Nephron (organoid): ENCODE measurements at regions not wholly inside any gene's neighbourhood (a gene's known extent, or its start where the extent isn't known, plus 50 kb on each side); places are given as distances from the start of the nearest gene placed in this dataset.

Source experiments
- H3K27ac Mint-ChIP-seq, 3 experiments: 2 replicates each; pipeline ENCODE4 v1.8.0; 2020; ENCODE audit warnings: mixed read lengths in 3 of 3, mild to moderate bottlenecking in 2 of 3, moderate library complexity in 1 of 3
- H3K27me3 Mint-ChIP-seq: 2 replicates; pipeline ENCODE4 v1.8.0; 2021; ENCODE audit warnings: low read depth, mild to moderate bottlenecking, moderate library complexity, mixed read lengths
- H3K36me3 Mint-ChIP-seq: 2 replicates; pipeline ENCODE4 v1.8.0; 2020; ENCODE audit warnings: low read depth, mixed read lengths
- H3K4me1 Mint-ChIP-seq: 2 replicates; pipeline ENCODE4 v1.8.0; 2020; ENCODE audit warnings: mixed read lengths
- H3K4me3 Mint-ChIP-seq, 3 experiments: 2 replicates each; pipeline ENCODE4 v1.8.0; 2020; ENCODE audit warnings: mild to moderate bottlenecking in 3 of 3, mixed read lengths in 3 of 3, moderate library complexity in 2 of 3
- H3K9me3 Mint-ChIP-seq: 2 replicates; pipeline ENCODE4 v1.8.0; 2020; ENCODE audit warnings: mixed read lengths
- TF ChIP-seq, protein P1 (sequence below), 3 experiments: fragments of 200-600 bp; sonication (generic); IDR thresholded peaks; one replicate each; pipeline ENCODE4 v1.5.0; 2021; ENCODE audit warnings: antibody characterized with exemption in 3 of 3; ENCODE audit not compliant: unreplicated experiment in 3 of 3

DNA sequence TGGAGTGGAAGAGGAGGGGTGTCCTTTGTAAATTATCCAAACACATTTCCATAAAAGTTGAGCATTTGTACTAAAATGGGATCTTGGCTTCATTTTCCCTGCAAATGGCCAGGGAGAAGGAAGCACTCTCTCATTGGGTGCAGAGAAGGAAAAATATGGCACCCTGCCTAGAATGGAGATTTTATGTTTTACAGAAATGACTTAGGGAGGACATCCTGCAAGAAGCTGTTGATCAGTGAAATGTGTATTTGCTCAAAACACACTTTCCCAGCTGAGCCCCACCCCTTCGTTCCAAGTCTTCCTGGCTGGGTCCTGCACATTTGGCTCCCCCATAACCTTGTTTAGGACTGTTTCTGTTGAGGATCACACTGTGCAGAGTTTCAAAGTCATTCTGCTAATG lies 213.5 kb upstream of the TAPT1 start:
- TF ChIP-seq, protein P1, sequence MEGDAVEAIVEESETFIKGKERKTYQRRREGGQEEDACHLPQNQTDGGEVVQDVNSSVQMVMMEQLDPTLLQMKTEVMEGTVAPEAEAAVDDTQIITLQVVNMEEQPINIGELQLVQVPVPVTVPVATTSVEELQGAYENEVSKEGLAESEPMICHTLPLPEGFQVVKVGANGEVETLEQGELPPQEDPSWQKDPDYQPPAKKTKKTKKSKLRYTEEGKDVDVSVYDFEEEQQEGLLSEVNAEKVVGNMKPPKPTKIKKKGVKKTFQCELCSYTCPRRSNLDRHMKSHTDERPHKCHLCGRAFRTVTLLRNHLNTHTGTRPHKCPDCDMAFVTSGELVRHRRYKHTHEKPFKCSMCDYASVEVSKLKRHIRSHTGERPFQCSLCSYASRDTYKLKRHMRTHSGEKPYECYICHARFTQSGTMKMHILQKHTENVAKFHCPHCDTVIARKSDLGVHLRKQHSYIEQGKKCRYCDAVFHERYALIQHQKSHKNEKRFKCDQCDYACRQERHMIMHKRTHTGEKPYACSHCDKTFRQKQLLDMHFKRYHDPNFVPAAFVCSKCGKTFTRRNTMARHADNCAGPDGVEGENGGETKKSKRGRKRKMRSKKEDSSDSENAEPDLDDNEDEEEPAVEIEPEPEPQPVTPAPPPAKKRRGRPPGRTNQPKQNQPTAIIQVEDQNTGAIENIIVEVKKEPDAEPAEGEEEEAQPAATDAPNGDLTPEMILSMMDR (IDR thresholded peaks at IDR 0.05; ENCODE audit: unreplicated experiment in 3 of 3) = no peak
- Mint-ChIP-seq H3K4me1 (peaks cover 10% of the 10 kb centered on the region), H3K9me3 (peaks cover 13% of the 10 kb centered on the region), H3K36me3 (no peaks in the 10 kb centered on the region), H3K4me3 (no peak overlapping the region), H3K27me3 (no peaks in the 10 kb centered on the region), H3K27ac (peak overlapping the region in 2 of 3 experiments; percentile 47 to 61)

DNA sequence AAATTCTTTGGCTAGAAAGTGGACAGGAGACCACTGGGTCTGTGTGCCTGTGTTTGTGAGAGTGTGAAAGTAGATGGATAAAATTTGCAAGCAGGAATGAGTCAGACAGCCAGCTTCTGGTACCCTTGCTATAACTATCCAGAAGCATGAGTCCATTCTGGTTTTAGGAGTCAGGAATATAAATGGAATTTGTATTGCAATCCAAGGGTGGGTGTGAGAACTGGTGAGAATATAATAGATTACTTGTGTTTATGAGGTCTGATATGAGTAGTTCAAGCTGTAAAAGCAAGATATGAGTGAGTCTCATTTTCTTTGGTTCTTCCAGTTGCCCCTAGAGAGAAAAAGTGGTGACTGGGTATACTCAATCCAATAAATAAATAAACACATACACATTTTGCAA lies 212.7 kb upstream of the TAPT1 start:
- H3K27me3 Mint-ChIP-seq = no peaks in the 10 kb centered on the region
- TF ChIP-seq, protein P1 (IDR thresholded peaks at IDR 0.05; ENCODE audit: unreplicated experiment in 3 of 3) = no peak
- H3K9me3 Mint-ChIP-seq = peaks cover 17% of the 10 kb centered on the region
- H3K4me3 Mint-ChIP-seq = no peak overlapping the region
- H3K36me3 Mint-ChIP-seq = peaks cover 3% of the 10 kb centered on the region
- H3K4me1 Mint-ChIP-seq = peaks cover 10% of the 10 kb centered on the region
- H3K27ac Mint-ChIP-seq = peak overlapping the region in 1 of 3 experiments; percentile 47

DNA sequence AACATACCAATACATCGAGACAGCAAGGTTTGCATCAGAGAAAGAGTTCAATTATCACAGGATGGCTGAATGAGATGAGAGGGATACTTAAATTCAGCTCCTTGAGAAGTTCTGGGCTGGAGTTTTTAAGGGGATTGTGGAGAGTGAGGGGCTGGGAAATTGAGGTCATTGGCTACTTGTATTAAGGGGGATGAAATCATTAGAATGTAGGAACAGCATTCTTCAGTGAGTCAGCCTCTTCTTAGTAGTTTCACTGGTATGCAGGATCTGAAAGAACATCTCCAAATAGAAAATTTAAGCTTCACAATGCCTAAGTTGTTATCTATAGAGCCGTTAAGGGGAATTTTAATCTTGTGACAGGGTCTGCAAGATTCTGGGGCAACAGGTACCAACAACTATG lies 211.6 kb upstream of the TAPT1 start:
- H3K27me3 Mint-ChIP-seq = no peaks in the 10 kb centered on the region
- H3K4me3 Mint-ChIP-seq = no peak overlapping the region
- peaks cover 3% of the 10 kb centered on the region for H3K36me3 Mint-ChIP-seq
- TF ChIP-seq, protein P1 (IDR thresholded peaks at IDR 0.05; ENCODE audit: unreplicated experiment in 3 of 3) = no peak
- H3K4me1 Mint-ChIP-seq = peaks cover 10% of the 10 kb centered on the region
- peaks cover 17% of the 10 kb centered on the region for H3K9me3 Mint-ChIP-seq
- no peak overlapping the region for H3K27ac Mint-ChIP-seq

DNA sequence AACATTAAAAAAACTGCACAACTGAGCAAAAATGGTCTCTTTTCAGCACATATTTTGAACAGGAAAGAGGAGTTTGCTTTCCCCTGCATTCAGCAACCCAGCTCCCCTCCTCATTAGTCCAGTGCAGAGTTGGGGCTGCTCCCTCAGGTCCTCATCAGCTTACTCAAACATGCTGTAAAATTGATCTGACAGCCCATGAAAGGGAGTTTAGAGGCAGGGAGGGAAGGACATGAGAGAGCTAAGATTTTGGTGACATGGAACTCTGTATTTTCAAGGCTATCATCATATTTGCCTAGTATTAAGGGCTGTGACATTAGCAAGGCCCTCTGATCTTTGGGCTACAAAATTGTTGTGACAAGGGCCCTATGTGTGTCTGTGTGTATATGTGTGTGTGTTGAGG lies 205.6 kb upstream of the TAPT1 start:
- Mint-ChIP-seq H3K27ac (peak overlapping the region in 1 of 3 experiments; percentile 51), H3K36me3 (peaks cover 3% of the 10 kb centered on the region), H3K9me3 (peaks cover 11% of the 10 kb centered on the region), H3K4me3 (no peak overlapping the region), H3K4me1 (no peaks in the 10 kb centered on the region), H3K27me3 (no peaks in the 10 kb centered on the region)
- TF ChIP-seq, protein P1 (IDR thresholded peaks at IDR 0.05; ENCODE audit: unreplicated experiment in 3 of 3) = no peak

DNA sequence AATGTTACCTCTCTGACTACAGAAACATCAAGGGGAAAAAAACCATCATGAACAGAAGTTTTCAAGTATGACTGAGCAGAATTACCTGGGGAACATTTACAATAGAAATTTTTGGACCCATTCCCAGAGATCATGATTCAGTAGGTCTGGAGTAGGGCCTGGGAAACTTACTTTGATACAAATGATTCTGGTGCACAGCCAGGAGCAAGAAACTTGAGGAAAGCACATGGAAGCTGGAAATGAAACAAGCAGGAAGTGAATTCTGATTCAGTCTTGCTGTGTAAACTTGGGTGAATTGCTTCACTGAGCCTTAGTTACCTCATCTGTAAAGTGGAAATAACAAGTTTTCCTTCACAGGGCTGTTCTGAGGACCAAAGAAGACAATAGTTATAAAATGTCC lies 192.5 kb upstream of the TAPT1 start:
- peaks cover 29% of the 10 kb centered on the region for H3K4me1 Mint-ChIP-seq
- TF ChIP-seq, protein P1 (IDR thresholded peaks at IDR 0.05; ENCODE audit: unreplicated experiment in 3 of 3) = no peak
- H3K36me3 Mint-ChIP-seq = peaks cover 15% of the 10 kb centered on the region

DNA sequence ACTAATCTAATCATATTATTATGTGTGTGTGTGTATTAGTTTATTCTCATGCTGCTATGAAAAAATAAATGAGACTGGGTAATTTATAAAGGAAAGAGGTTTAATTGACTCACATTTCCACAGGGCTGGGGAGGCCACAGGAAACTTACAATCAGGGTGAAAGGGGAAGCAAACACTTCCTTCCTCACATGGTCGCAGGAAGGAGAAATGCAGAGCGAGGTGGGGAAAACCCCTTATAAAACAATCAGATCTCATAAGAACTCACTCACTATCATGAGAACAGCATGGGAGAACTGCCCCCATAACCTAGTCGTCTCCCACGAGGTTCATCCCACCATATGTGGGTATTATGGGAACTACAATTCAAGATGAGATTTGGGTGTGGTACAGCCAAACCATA lies 190.9 kb upstream of the TAPT1 start:
- peaks cover 40% of the 10 kb centered on the region for H3K4me1 Mint-ChIP-seq
- H3K27me3 Mint-ChIP-seq = no peaks in the 10 kb centered on the region
- TF ChIP-seq, protein P1 (IDR thresholded peaks at IDR 0.05; ENCODE audit: unreplicated experiment in 3 of 3) = no peak
- H3K4me3 Mint-ChIP-seq = no peak overlapping the region
- H3K36me3 Mint-ChIP-seq = peaks cover 15% of the 10 kb centered on the region
- peaks cover 19% of the 10 kb centered on the region for H3K9me3 Mint-ChIP-seq
- peak overlapping the region in 1 of 3 experiments; percentile 20 for H3K27ac Mint-ChIP-seq

More for the DNA sequence above, 192.5 kb upstream of the TAPT1 start:
- Mint-ChIP-seq H3K27ac (peak overlapping the region in 2 of 3 experiments; percentile 27 to 62), H3K4me3 (no peak overlapping the region), H3K9me3 (peaks cover 19% of the 10 kb centered on the region), H3K27me3 (no peaks in the 10 kb centered on the region)
